ENCODE measurements at regions not wholly inside any gene's neighbourhood (a gene's known extent, or its start where the extent isn't known, plus 50 kb on each side); places are given as distances from the start of the nearest gene placed in this dataset.

GRCh38 chr4:137583671-137584070, 51.4 kb upstream of the PCDH18 start:
- Histone ChIP-seq H3K4me3 (no peak overlapping the region), H3K27ac (no peak overlapping the region), H3K4me2 (no peak overlapping the region), H3K4me1 (no peaks in the 10 kb centered on the region), H3K9ac (no peak overlapping the region), H3K9me3 (peaks cover 7% of the 10 kb centered on the region; the same call in 1 of the 2 replicates), H3K36me3 (no peaks in the 10 kb centered on the region), H4K20me1 (no peaks in the 10 kb centered on the region), H3K27me3 (no peaks in the 10 kb centered on the region)
- no peak for TF ChIP-seq Cebpa-rat (IDR thresholded peaks at IDR 0.05)
